IMR-90 (cell line): ENCODE measurements at regions not wholly inside any gene's neighbourhood (a gene's known extent, or its start where the extent isn't known, plus 50 kb on each side); places are given as distances from the start of the nearest gene placed in this dataset.

Experiments used
- ATAC-seq: fragments of 200-7000 bp; cut with Tn5 transposase; 2 replicates; pipeline ENCODE4 v1.9.1; 2020; ENCODE audit warnings: low read depth, mild to moderate bottlenecking, moderate library complexity
- BruUV-seq: library from RNA; stranded (reverse); fragments of 400-500 nt; replicated peaks from 2 replicates; lab custom pipeline; 2021; lab: Mats Ljungman, UMichigan
- CTCF ChIA-PET: fragments of 300-600 bp; formaldehyde crosslinking; extraction: SDS; loops from one replicate; lab custom pipeline; 2021; ENCODE audit warnings: antibody characterized with exemption; lab: Yijun Ruan, JAX
- POLR2A ChIA-PET: fragments of 300-600 bp; sonication (Branson Sonifier 250); formaldehyde crosslinking; loops from one replicate; lab custom pipeline; 2022; ENCODE audit warnings: antibody characterized with exemption; ENCODE audit not compliant: unreplicated experiment; lab: Charles Lee
- DNase-seq: peaks from one replicate; pipeline ENCODE4 v3.0.0; 2013
- H2AFZ ChIP-seq: replicated peaks from 2 replicates; pipeline ENCODE3; 2013; ENCODE audit warnings: low read length, mild to moderate bottlenecking; ENCODE audit not compliant: poor library complexity
- H2AK5ac ChIP-seq: 2 replicates; pipeline ENCODE4 v1.6.1; 2013; ENCODE audit warnings: low read depth, low read length, inconsistent platforms
- H2AK9ac ChIP-seq: replicated peaks from 2 replicates; pipeline ENCODE3; 2013; ENCODE audit warnings: mild to moderate bottlenecking, low read depth, low read length, moderate library complexity; ENCODE audit not compliant: poor library complexity
- H2BK120ac ChIP-seq: 2 replicates; pipeline ENCODE4 v1.6.1; 2013; ENCODE audit warnings: low read depth, low read length, inconsistent platforms
- H2BK15ac ChIP-seq: 3 replicates; pipeline ENCODE4 v1.6.1; 2013; ENCODE audit warnings: low read depth, low read length, inconsistent platforms
- H2BK20ac ChIP-seq: 2 replicates; pipeline ENCODE4 v1.6.1; 2013; ENCODE audit warnings: low read depth, mild to moderate bottlenecking, inconsistent platforms, low read length, moderate library complexity
- H2BK5ac ChIP-seq: 2 replicates; pipeline ENCODE4 v1.6.1; 2013; ENCODE audit warnings: mild to moderate bottlenecking, low read depth, low read length, inconsistent platforms; ENCODE audit not compliant: poor library complexity, severe bottlenecking
- H3K14ac ChIP-seq: replicated peaks from 2 replicates; pipeline ENCODE4 v1.6.1; 2013; ENCODE audit warnings: low read depth, low read length, inconsistent platforms
- H3K18ac ChIP-seq: 2 replicates; pipeline ENCODE4 v1.6.1; 2013; ENCODE audit warnings: low read depth, low read length, control low read depth
- H3K23ac ChIP-seq: 2 replicates; pipeline ENCODE4 v1.6.1; 2013; ENCODE audit warnings: low read depth, low read length, inconsistent platforms
- H3K27ac ChIP-seq: 2 replicates; pipeline ENCODE4 v1.5.1; 2013; ENCODE audit warnings: mild to moderate bottlenecking, control low read depth, low read length; ENCODE audit not compliant: insufficient read depth
- H3K27me3 ChIP-seq: 2 replicates; pipeline ENCODE4 v1.6.1; 2013; ENCODE audit warnings: low read length; ENCODE audit not compliant: control insufficient read depth, insufficient read depth
- H3K36me3 ChIP-seq: 2 replicates; pipeline ENCODE4 v1.6.1; 2013; ENCODE audit warnings: low read length, mixed read lengths; ENCODE audit not compliant: control insufficient read depth, insufficient read depth
- H3K4ac ChIP-seq: 2 replicates; pipeline ENCODE4 v1.6.1; 2013; ENCODE audit warnings: low read depth, low read length, inconsistent platforms
- H3K4me1 ChIP-seq: 2 replicates; pipeline ENCODE4 v1.6.1; 2013; ENCODE audit warnings: low read length, mixed read lengths; ENCODE audit not compliant: control insufficient read depth, insufficient read depth
- H3K4me2 ChIP-seq: 2 replicates; pipeline ENCODE4 v1.6.1; 2013; ENCODE audit warnings: low read depth, mild to moderate bottlenecking, control low read depth, low read length, moderate library complexity
- H3K4me3 ChIP-seq: 2 replicates; pipeline ENCODE4 v1.5.1; 2013; ENCODE audit warnings: low read depth, mild to moderate bottlenecking, control low read depth, low read length, moderate library complexity; ENCODE audit not compliant: insufficient read depth
- H3K56ac ChIP-seq: 2 replicates; pipeline ENCODE4 v1.6.1; 2013; ENCODE audit warnings: low read length, inconsistent platforms; ENCODE audit not compliant: insufficient read depth; ENCODE audit errors: extremely low read depth
- H3K79me1 ChIP-seq, 2 experiments: 2 replicates each; pipeline ENCODE4 v1.6.1; 2013; ENCODE audit warnings: low read length in 2 of 2, inconsistent platforms in 1 of 2, low read depth in 1 of 2
- H3K9ac ChIP-seq: 2 replicates; pipeline ENCODE4 v1.6.1; 2013; ENCODE audit warnings: low read depth, low read length, control low read depth
- H3K9me1 ChIP-seq: 2 replicates; pipeline ENCODE4 v1.6.1; 2013; ENCODE audit warnings: low read length, inconsistent platforms; ENCODE audit not compliant: insufficient read depth
- H3K9me3 ChIP-seq: 2 replicates; pipeline ENCODE4 v1.6.1; 2013; ENCODE audit warnings: low read length; ENCODE audit not compliant: control insufficient read depth, insufficient read depth
- H4K20me1 ChIP-seq: 2 replicates; pipeline ENCODE4 v1.6.1; 2013; ENCODE audit warnings: low read length, inconsistent platforms; ENCODE audit not compliant: insufficient read depth
- H4K5ac ChIP-seq: 2 replicates; pipeline ENCODE4 v1.6.1; 2013; ENCODE audit warnings: mild to moderate bottlenecking, low read depth, low read length, control low read depth
- H4K8ac ChIP-seq, 2 experiments: 2 replicates each; pipeline ENCODE4 v1.6.1; 2013; ENCODE audit warnings: low read depth in 2 of 2, low read length in 2 of 2, control low read depth in 1 of 2, inconsistent platforms in 1 of 2
- H4K91ac ChIP-seq: 2 replicates; pipeline ENCODE4 v1.6.1; 2013; ENCODE audit warnings: low read depth, low read length, inconsistent platforms; ENCODE audit not compliant: insufficient read depth
- FOS ChIP-seq: fragments of 150-350 bp; IDR thresholded peaks from 2 replicates; pipeline ENCODE4 v1.6.1; 2016; ENCODE audit warnings: low read depth, low read length
- MXI1 ChIP-seq: IDR thresholded peaks from 2 replicates; pipeline ENCODE4 v1.6.1; 2012; ENCODE audit warnings: low read depth, mild to moderate bottlenecking, low read length, moderate library complexity, borderline replicate concordance
- RCOR1 ChIP-seq: IDR thresholded peaks from 2 replicates; pipeline ENCODE4 v1.6.1; 2012; ENCODE audit warnings: mild to moderate bottlenecking, low read length, improper control_type of control experiment; ENCODE audit not compliant: insufficient replicate concordance
- dilution Hi-C: fragments of 300-500 bp; cut with HindIII; formaldehyde crosslinking; loops from one replicate; pipeline ENCODE4 v1.14.3; 2018; ENCODE audit warnings: low sequenced_read_pairs; ENCODE audit not compliant: unreplicated experiment
- in situ Hi-C: fragments of 300-500 bp; cut with MboI; formaldehyde crosslinking; loops from 3 replicates; pipeline ENCODE4 v1.14.3; 2019; ENCODE audit warnings: low sequenced_read_pairs, inconsistent platforms, mixed read lengths
- intact Hi-C: fragments of 100-400 bp; cut with micrococcal nuclease; formaldehyde crosslinking; loops from 2 replicates; pipeline ENCODE4 v1.10.0; 2022
- TF ChIP-seq, protein P1 (sequence below): fragments of 150-350 bp; IDR thresholded peaks from 2 replicates; pipeline ENCODE4 v1.6.1; 2016; ENCODE audit warnings: low read depth, mild to moderate bottlenecking, low read length, moderate library complexity, borderline replicate concordance

- H3K4me1 ChIP-seq, result no peaks in the 10 kb centered on the region
- no peak overlapping the region for H4K91ac ChIP-seq
- H2AK5ac ChIP-seq, result no peak overlapping the region
- H2AK9ac ChIP-seq, result no peak overlapping the region
- H3K36me3 ChIP-seq, result no peaks in the 10 kb centered on the region
- no peaks in the 10 kb centered on the region for H3K9me1 ChIP-seq
- H3K79me1 ChIP-seq, result no peaks in the 10 kb centered on the region
- H3K56ac ChIP-seq, result no peak overlapping the region
- H2BK15ac ChIP-seq, result no peak overlapping the region
- H2BK5ac ChIP-seq, result no peak overlapping the region
- TF ChIP-seq FOS, result no peak
- no peak for TF ChIP-seq MXI1
- TF ChIP-seq, protein P1, sequence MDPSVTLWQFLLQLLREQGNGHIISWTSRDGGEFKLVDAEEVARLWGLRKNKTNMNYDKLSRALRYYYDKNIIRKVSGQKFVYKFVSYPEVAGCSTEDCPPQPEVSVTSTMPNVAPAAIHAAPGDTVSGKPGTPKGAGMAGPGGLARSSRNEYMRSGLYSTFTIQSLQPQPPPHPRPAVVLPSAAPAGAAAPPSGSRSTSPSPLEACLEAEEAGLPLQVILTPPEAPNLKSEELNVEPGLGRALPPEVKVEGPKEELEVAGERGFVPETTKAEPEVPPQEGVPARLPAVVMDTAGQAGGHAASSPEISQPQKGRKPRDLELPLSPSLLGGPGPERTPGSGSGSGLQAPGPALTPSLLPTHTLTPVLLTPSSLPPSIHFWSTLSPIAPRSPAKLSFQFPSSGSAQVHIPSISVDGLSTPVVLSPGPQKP, result no peak
- TF ChIP-seq RCOR1, result no peak
- ATAC-seq, result no peak
- no peak overlapping the region for H2BK120ac ChIP-seq
- H3K4me3 ChIP-seq, result no peak overlapping the region
- H3K23ac ChIP-seq, result no peak overlapping the region
- ChIA-PET POLR2A (no interaction called here), CTCF (no interaction called here)
- H3K4me2 ChIP-seq, result no peak overlapping the region
- no peak overlapping the region for H3K18ac ChIP-seq
- H3K27me3 ChIP-seq, result no peaks in the 10 kb centered on the region
- H4K8ac ChIP-seq, result no peak overlapping the region
- no peaks in the 10 kb centered on the region for H4K20me1 ChIP-seq
- no peak overlapping the region for H4K5ac ChIP-seq
- no peak overlapping the region for H3K27ac ChIP-seq
- H3K4ac ChIP-seq, result no peak overlapping the region
- intact Hi-C loops (no loop called here), dilution Hi-C loops (no loop called here), in situ Hi-C loops (no loop called here)
- H3K9me3 ChIP-seq, result peaks cover 9% of the 10 kb centered on the region
- no TSS peak for BruUV-seq
- H3K9ac ChIP-seq, result no peak overlapping the region
- H2AFZ ChIP-seq, result no peak overlapping the region
- H3K14ac ChIP-seq, result no peak overlapping the region
- H2BK20ac ChIP-seq, result no peak overlapping the region
- no peak for DNase-seq
Observed at GRCh38 chr4:171667906-171668305, 145.3 kb upstream of the GALNTL6 start.
